Lung (tissue), 11 donors: ENCODE measurements at regions not wholly inside any gene's neighbourhood (a gene's known extent, or its start where the extent isn't known, plus 50 kb on each side); places are given as distances from the start of the nearest gene placed in this dataset.

Experiments
- ATAC-seq: fragments of 200-7000 bp; cut with Tn5 transposase; one replicate; pipeline ENCODE4 v1.9.1; 2020; ENCODE audit warnings: moderate number of reproducible peaks; ENCODE audit not compliant: insufficient read depth, low FRiP score
- DNase-seq, 3 donors: peaks; one replicate each; pipeline ENCODE4 v3.0.0-alpha.2; 2013 to 2017
- H3K27ac ChIP-seq, 2 donors: one replicate each; pipeline ENCODE4 v1.5.1; 2013; ENCODE audit warnings: mild to moderate bottlenecking in 2 of 2, moderate library complexity in 2 of 2, control low read depth in 1 of 2, inconsistent platforms in 1 of 2, low read depth in 1 of 2, low read length in 1 of 2
- H3K27me3 ChIP-seq, 3 donors: one replicate each; pipeline ENCODE4 v1.5.1; 2013; ENCODE audit warnings: low read length in 2 of 3; ENCODE audit not compliant: control insufficient read depth in 3 of 3, insufficient read depth in 3 of 3
- H3K36me3 ChIP-seq, 4 donors: one replicate each; pipeline ENCODE4 v1.5.1; 2013; ENCODE audit warnings: low read length in 4 of 4, mild to moderate bottlenecking in 1 of 4, moderate library complexity in 1 of 4; ENCODE audit not compliant: control insufficient read depth in 4 of 4, insufficient read depth in 4 of 4
- H3K4me1 ChIP-seq, 5 donors: one replicate each; pipeline ENCODE4 v1.5.1; 2013; ENCODE audit warnings: low read length in 5 of 5, mild to moderate bottlenecking in 2 of 5, moderate library complexity in 1 of 5; ENCODE audit not compliant: control insufficient read depth in 5 of 5, insufficient read depth in 5 of 5
- H3K4me3 ChIP-seq: one replicate; pipeline ENCODE4 v1.5.1; 2013; ENCODE audit warnings: mild to moderate bottlenecking, control low read depth, moderate library complexity
- H3K9ac ChIP-seq, 2 donors: one replicate each; pipeline ENCODE4 v1.5.1; 2013; ENCODE audit warnings: low read length in 2 of 2, control low read depth in 1 of 2; ENCODE audit not compliant: insufficient read depth in 1 of 2
- H3K9me3 ChIP-seq, 4 donors: one replicate each; pipeline ENCODE4 v1.5.1; 2013; ENCODE audit warnings: low read length in 3 of 4, mild to moderate bottlenecking in 1 of 4, moderate library complexity in 1 of 4; ENCODE audit not compliant: control insufficient read depth in 4 of 4, insufficient read depth in 3 of 4
- WGBS, 2 donors: extraction: QIAGEN DNeasy Blood & Tissue Kit; methylation state at CpG; one replicate each; pipeline ENCODE4 v1.1.7; 2013; 5-methylcytosine and 5-hydroxymethylcytosine counted together
- TF ChIP-seq, protein P1 (sequence below): IDR thresholded peaks from 2 replicates; pipeline ENCODE4 v1.5.1; 2012; ENCODE audit warnings: mild to moderate bottlenecking; ENCODE audit errors: control extremely low read depth, extremely low read depth
- donor health status: control.
- donor health status: control.
- donor health status: Bipolar disorder and iron deficiency.
- donor health status: healthy.
- donor health status: DM: yes; HTN: yes; CAD: no.

DNA sequence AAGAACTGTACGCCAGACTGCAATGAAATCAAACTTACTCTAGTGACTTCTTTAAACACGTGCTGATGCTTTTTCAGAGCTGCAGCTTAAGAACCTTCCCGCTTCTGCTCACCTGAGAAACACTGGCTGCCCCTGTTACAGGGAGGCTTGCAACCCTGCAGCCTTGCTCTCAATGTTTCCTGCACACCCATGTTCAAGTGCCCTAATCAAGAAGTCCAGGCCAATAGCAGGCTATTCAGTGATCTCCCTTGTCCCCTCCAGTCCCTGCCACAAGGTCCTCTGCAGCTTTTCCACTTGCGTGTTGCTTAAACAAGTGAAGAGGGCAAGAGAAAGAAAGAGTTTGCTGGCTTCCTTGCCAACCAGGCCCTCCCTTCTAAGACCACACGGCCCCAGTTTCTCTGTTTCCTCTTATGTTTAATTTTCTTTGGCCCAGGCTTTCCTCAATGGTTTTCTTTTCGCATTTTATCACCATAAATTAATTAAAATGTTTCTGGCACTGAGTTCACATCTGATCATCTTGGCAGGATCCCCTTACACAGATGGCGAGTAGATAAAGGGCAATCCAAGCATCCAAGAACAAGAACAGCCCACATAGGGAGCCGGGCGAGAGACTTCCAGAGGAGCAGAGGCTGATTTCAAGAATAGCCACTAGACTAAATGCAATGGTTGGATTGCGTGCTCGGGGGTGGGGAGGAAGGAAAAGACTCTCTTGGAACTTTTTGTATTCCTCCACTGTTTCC, 82.3 kb upstream of the CDKN3 start:
- no peaks in the 10 kb centered on the region for H3K36me3 ChIP-seq
- ATAC-seq, result no peak

DNA sequence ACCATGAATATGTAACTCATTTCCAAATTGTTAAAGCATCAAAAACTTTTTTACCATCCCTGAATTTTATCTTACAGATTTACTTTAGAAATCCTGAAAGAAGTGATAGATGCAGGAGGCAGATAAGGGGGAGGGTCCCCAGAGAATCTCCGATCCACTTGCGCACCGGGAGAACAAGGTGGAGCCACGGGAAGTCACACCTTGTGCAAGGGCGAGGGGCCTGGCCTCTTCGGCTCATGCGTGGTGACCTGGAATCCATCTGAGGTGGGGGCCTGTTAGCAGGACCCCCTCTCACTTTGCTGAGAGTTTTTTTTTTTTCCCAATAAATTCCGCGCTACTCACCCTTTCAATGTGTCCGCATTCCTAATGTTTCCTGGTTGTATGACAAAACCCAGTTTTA, 80.2 kb upstream of the CDKN3 start:
- no peaks in the 10 kb centered on the region for H3K36me3 ChIP-seq

More for the DNA sequence above, 82.3 kb upstream of the CDKN3 start:
- Histone ChIP-seq H3K4me1 (peaks cover 0 to 9% (median 4%) of the 10 kb centered on the region in 5 donors), H3K27me3 (no peaks in the 10 kb centered on the region), H3K9ac (no peak overlapping the region), H3K4me3 (no peak overlapping the region), H3K27ac (no peak overlapping the region), H3K9me3 (no peaks in the 10 kb centered on the region)
- TF ChIP-seq, protein P1, sequence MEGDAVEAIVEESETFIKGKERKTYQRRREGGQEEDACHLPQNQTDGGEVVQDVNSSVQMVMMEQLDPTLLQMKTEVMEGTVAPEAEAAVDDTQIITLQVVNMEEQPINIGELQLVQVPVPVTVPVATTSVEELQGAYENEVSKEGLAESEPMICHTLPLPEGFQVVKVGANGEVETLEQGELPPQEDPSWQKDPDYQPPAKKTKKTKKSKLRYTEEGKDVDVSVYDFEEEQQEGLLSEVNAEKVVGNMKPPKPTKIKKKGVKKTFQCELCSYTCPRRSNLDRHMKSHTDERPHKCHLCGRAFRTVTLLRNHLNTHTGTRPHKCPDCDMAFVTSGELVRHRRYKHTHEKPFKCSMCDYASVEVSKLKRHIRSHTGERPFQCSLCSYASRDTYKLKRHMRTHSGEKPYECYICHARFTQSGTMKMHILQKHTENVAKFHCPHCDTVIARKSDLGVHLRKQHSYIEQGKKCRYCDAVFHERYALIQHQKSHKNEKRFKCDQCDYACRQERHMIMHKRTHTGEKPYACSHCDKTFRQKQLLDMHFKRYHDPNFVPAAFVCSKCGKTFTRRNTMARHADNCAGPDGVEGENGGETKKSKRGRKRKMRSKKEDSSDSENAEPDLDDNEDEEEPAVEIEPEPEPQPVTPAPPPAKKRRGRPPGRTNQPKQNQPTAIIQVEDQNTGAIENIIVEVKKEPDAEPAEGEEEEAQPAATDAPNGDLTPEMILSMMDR, result no peak
- 82 to 87% methylated on average over 11 of the region's 11 CpGs for WGBS, 2 donors
- DNase-seq, result peak; percentile 16 to 62 (median 58)

DNA sequence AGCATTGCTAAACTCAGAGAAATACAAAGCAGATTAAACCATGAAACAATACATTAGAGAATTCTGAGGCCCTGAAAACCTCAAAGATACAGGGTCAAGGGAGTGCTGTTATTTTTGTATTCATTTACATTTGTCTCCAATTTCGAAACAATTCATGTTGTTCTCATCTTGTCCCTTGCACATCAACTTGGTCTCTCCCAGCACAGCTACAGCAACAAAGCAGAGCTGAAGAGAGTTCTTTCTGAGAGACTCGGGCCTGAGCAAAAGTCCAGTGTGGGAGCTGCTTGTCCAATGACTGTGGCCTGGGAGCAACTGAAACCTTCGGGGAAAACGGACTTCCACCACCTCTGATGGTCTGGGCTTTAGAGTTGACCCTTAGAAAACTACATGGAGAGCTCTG, 79.4 kb upstream of the CDKN3 start:
- Histone ChIP-seq H3K4me3 (no peak overlapping the region), H3K9ac (no peak overlapping the region), H3K9me3 (no peaks in the 10 kb centered on the region), H3K27me3 (no peaks in the 10 kb centered on the region), H3K27ac (no peak overlapping the region), H3K36me3 (no peaks in the 10 kb centered on the region), H3K4me1 (peaks cover 0 to 13% (median 4%) of the 10 kb centered on the region in 5 donors)
- ATAC-seq (no peak), DNase-seq (no peak)
- 87 to 89% methylated on average over 4 of the region's 4 CpGs for WGBS, 2 donors
- TF ChIP-seq, protein P1, result no peak

More for the DNA sequence above, 80.2 kb upstream of the CDKN3 start:
- no peak overlapping the region for H3K4me3 ChIP-seq
- no peak for DNase-seq
- H3K9me3 ChIP-seq, result no peaks in the 10 kb centered on the region
- H3K27ac ChIP-seq, result no peak overlapping the region
- WGBS, 2 donors, result 97% methylated on average over 10 of the region's 10 CpGs
- H3K27me3 ChIP-seq, result no peaks in the 10 kb centered on the region
- H3K4me1 ChIP-seq, result peaks cover 0 to 9% (median 4%) of the 10 kb centered on the region in 5 donors
- ATAC-seq, result no peak
- TF ChIP-seq, protein P1, result no peak
- no peak overlapping the region for H3K9ac ChIP-seq
